C4-2B (cell line): ENCODE measurements at regions not wholly inside any gene's neighbourhood (a gene's known extent, or its start where the extent isn't known, plus 50 kb on each side); places are given as distances from the start of the nearest gene placed in this dataset.

Source experiments
- ZFX ChIP-seq: fragments of 450-650 bp; IDR thresholded peaks from 2 replicates; pipeline ENCODE4 v1.6.1; 2017
- TF ChIP-seq, protein P1 (sequence below): fragments of 450-650 bp; conservative IDR thresholded peaks from 2 replicates; pipeline ENCODE4 v1.5.1; 2017; ENCODE audit warnings: mild to moderate bottlenecking

DNA sequence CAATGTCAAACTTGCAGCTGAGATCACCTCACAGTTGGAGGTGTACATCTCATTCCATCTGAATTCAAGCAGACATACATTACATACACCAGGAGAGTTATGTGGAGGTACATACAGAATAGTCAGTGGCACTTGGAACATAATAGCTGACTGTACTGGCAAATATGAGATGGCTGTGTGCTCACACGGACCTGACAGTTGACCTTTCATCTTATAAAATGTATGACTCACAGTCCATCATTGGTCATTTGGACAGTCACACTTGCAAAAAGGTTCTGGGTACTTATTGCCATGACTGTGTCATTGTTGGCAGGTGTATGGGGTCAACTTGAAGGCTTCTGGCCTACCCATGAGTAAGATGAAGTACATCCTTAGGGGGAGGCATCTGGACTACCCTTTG lies 88.6 kb upstream of the WDR1 start:
- TF ChIP-seq, protein P1, sequence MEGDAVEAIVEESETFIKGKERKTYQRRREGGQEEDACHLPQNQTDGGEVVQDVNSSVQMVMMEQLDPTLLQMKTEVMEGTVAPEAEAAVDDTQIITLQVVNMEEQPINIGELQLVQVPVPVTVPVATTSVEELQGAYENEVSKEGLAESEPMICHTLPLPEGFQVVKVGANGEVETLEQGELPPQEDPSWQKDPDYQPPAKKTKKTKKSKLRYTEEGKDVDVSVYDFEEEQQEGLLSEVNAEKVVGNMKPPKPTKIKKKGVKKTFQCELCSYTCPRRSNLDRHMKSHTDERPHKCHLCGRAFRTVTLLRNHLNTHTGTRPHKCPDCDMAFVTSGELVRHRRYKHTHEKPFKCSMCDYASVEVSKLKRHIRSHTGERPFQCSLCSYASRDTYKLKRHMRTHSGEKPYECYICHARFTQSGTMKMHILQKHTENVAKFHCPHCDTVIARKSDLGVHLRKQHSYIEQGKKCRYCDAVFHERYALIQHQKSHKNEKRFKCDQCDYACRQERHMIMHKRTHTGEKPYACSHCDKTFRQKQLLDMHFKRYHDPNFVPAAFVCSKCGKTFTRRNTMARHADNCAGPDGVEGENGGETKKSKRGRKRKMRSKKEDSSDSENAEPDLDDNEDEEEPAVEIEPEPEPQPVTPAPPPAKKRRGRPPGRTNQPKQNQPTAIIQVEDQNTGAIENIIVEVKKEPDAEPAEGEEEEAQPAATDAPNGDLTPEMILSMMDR, result no peak
- TF ChIP-seq ZFX, result no peak
